ENCODE measurements at regions not wholly inside any gene's neighbourhood (a gene's known extent, or its start where the extent isn't known, plus 50 kb on each side); places are given as distances from the start of the nearest gene placed in this dataset.

DNA sequence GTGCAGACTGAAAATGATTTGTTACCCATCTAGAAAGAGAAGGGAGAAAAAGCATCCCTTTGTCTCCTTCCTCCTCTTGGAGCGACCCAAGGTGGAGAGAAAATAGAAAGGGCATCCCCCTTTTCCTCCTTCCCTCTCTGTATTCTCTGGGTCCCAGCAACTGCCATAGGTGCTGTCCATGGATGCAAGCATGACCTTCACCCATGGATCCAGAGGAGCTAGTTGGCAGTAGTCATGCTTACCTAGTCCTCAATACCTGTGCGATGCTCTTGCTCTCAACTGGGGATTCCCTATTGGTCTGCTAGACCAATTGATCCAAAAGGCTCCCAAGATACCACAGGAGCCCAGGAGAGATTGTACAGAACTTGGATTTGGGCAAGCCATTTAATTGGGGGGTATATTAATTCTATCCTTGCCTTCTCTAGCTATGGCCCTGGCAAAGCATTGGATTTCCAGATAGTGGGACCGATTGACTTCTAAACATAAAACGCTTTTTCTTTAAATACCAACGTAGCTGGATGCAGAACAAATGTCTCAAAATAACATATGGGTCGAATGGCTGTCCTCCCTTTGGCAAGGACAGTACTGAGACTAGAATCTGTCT, 547.8 kb upstream of the IGFBP3 start (continued):
- TF ChIP-seq, protein P1, sequence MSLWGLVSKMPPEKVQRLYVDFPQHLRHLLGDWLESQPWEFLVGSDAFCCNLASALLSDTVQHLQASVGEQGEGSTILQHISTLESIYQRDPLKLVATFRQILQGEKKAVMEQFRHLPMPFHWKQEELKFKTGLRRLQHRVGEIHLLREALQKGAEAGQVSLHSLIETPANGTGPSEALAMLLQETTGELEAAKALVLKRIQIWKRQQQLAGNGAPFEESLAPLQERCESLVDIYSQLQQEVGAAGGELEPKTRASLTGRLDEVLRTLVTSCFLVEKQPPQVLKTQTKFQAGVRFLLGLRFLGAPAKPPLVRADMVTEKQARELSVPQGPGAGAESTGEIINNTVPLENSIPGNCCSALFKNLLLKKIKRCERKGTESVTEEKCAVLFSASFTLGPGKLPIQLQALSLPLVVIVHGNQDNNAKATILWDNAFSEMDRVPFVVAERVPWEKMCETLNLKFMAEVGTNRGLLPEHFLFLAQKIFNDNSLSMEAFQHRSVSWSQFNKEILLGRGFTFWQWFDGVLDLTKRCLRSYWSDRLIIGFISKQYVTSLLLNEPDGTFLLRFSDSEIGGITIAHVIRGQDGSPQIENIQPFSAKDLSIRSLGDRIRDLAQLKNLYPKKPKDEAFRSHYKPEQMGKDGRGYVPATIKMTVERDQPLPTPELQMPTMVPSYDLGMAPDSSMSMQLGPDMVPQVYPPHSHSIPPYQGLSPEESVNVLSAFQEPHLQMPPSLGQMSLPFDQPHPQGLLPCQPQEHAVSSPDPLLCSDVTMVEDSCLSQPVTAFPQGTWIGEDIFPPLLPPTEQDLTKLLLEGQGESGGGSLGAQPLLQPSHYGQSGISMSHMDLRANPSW (CRISPR knock-in tag; conservative IDR thresholded peaks at IDR 0.05; ENCODE audit: low read depth): no peak
- TF ChIP-seq SMAD3 (CRISPR knock-in tag; IDR thresholded peaks at IDR 0.05; ENCODE audit: borderline replicate concordance) (no peak), USF2 (CRISPR knock-in tag; IDR thresholded peaks at IDR 0.05) (no peak), NR2C2 (CRISPR knock-in tag; IDR thresholded peaks at IDR 0.05) (no peak)

GRCh38 chr7:46463170-46463569, 542.1 kb upstream of the IGFBP3 start:
- ChIA-PET CTCF (no interaction called here), POLR2A (no interaction called here)
- no peak for DNase-seq (ENCODE audit: low spot score)
- ATAC-seq: no peak
- Mint-ChIP-seq H3K27me3 (ENCODE audit: low read depth) (peaks cover 11% of the 10 kb centered on the region), H3K4me1 (no peaks in the 10 kb centered on the region), H3K36me3 (peaks cover 57% of the 10 kb centered on the region), H3K4me3 (no peak overlapping the region), H3K27ac (no peak overlapping the region), H3K9me3 (peaks cover 96% of the 10 kb centered on the region)
- TF ChIP-seq ATF1 (CRISPR knock-in tag; IDR thresholded peaks at IDR 0.05) (no peak), KAT7 (CRISPR knock-in tag; IDR thresholded peaks at IDR 0.05; ENCODE audit: borderline replicate concordance) (no peak), ARID4B (CRISPR knock-in tag; IDR thresholded peaks at IDR 0.05; ENCODE audit: borderline replicate concordance) (no peak), ZNF281 (CRISPR knock-in tag; IDR thresholded peaks at IDR 0.05) (no peak), NR2C2 (CRISPR knock-in tag; IDR thresholded peaks at IDR 0.05) (no peak), ERG (CRISPR knock-in tag; IDR thresholded peaks at IDR 0.05) (no peak), IRF2 (CRISPR knock-in tag; IDR thresholded peaks at IDR 0.05; ENCODE audit: borderline replicate concordance, low read depth) (no peak), CTCF (IDR thresholded peaks at IDR 0.05) (no peak), GRHL2 (CRISPR knock-in tag; IDR thresholded peaks at IDR 0.05; ENCODE audit: insufficient replicate concordance, severe bottlenecking) (no peak)
- TF ChIP-seq, protein P2, sequence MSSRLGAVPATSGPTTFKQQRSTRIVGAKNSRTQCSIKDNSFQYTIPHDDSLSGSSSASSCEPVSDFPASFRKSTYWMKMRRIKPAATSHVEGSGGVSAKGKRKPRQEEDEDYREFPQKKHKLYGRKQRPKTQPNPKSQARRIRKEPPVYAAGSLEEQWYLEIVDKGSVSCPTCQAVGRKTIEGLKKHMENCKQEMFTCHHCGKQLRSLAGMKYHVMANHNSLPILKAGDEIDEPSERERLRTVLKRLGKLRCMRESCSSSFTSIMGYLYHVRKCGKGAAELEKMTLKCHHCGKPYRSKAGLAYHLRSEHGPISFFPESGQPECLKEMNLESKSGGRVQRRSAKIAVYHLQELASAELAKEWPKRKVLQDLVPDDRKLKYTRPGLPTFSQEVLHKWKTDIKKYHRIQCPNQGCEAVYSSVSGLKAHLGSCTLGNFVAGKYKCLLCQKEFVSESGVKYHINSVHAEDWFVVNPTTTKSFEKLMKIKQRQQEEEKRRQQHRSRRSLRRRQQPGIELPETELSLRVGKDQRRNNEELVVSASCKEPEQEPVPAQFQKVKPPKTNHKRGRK (CRISPR knock-in tag; IDR thresholded peaks at IDR 0.05; ENCODE audit: borderline replicate concordance): no peak
- TF ChIP-seq, protein P3, sequence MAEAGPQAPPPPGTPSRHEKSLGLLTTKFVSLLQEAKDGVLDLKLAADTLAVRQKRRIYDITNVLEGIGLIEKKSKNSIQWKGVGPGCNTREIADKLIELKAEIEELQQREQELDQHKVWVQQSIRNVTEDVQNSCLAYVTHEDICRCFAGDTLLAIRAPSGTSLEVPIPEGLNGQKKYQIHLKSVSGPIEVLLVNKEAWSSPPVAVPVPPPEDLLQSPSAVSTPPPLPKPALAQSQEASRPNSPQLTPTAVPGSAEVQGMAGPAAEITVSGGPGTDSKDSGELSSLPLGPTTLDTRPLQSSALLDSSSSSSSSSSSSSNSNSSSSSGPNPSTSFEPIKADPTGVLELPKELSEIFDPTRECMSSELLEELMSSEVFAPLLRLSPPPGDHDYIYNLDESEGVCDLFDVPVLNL (CRISPR knock-in tag; IDR thresholded peaks at IDR 0.05; ENCODE audit: borderline replicate concordance, low read depth): no peak
- TF ChIP-seq, protein P4, sequence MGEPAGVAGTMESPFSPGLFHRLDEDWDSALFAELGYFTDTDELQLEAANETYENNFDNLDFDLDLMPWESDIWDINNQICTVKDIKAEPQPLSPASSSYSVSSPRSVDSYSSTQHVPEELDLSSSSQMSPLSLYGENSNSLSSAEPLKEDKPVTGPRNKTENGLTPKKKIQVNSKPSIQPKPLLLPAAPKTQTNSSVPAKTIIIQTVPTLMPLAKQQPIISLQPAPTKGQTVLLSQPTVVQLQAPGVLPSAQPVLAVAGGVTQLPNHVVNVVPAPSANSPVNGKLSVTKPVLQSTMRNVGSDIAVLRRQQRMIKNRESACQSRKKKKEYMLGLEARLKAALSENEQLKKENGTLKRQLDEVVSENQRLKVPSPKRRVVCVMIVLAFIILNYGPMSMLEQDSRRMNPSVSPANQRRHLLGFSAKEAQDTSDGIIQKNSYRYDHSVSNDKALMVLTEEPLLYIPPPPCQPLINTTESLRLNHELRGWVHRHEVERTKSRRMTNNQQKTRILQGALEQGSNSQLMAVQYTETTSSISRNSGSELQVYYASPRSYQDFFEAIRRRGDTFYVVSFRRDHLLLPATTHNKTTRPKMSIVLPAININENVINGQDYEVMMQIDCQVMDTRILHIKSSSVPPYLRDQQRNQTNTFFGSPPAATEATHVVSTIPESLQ (CRISPR knock-in tag; IDR thresholded peaks at IDR 0.05): no peak
